ENCODE measurements at regions not wholly inside any gene's neighbourhood (a gene's known extent, or its start where the extent isn't known, plus 50 kb on each side); places are given as distances from the start of the nearest gene placed in this dataset.

DNA sequence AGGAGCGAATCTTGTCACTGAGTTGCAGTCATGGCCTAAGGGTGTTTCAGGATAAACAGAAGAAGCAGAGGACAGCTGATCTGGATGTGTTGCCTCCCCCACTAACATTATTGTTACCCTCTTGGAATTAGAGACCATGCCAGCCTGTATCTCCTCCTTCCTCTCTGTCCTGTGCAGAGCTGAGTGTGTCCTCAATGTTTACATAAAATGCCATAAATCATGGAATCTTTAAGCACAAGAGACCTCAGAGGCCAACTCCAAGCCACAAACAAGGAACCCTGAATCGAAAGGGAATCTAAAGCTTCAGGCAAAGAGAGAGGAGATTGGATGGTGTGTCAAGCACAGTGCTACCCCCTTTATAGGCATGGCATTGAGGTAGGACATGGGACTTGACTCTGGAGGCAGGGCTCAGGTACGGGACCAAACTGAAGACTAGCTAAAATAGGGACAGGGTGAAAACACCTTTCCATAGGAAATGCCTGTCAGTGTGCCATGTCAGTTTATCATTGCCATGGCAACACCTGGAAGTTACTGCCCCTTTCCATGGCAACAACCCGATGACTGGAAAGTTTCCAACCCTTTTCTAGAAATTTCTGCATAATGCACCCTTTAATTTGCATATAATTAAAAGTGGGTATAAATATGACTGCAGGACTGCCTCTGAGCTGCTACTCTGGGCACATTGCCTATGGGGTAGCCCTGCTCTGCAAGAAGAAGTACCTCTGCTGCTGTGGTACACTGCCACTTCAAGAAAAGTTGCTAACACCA lies 489.7 kb downstream of the MIAT start:
- DNase-seq (ENCODE audit: low spot score) = no peak

DNA sequence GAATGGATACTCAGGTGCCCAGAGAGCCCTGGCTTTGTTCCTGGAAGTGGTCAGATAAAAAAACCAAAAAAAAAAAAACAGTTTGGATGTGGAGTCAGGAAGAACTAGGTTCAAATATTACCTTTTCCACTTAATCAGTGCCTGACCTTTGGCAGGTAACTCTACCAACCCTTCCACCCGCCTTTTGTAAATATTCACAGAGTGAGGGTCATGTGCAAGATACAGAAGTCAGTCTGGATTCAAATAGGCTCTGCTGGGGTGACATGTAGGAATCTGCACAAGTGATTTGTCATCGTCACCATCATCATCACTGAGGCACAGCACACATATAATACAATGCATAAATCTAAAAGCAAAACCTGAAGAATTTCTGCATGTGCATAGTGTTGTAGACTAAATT lies 490.7 kb downstream of the MIAT start:
- no peak for DNase-seq (ENCODE audit: low spot score)

DNA sequence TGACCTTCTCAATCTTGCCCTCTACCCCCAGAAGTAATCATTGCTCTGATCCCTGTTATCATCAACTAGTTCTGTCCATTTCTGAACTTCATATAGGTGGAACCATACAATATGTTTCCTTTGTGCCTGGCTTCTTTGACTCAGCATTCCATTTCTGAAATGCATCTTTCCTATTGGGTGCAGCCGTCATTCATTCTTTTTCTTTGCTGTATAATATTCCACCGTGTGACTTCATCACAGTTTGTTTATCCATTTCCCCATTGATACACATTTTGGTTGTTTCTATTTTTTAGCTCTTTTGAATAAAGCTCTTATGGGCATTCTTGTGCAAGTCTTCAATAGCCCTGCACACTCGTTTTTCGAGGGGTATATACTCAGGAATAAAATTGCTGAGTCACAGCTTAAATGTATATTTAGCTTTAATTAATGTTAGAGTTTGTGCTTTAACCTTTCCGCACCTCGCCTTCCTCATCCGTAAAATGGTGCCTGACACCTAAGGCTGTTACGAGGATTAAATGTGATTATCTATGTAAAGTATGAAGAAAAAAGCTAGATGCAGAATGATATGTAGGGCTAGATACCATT lies 491.6 kb downstream of the MIAT start:
- DNase-seq (ENCODE audit: low spot score) = no peak

DNA sequence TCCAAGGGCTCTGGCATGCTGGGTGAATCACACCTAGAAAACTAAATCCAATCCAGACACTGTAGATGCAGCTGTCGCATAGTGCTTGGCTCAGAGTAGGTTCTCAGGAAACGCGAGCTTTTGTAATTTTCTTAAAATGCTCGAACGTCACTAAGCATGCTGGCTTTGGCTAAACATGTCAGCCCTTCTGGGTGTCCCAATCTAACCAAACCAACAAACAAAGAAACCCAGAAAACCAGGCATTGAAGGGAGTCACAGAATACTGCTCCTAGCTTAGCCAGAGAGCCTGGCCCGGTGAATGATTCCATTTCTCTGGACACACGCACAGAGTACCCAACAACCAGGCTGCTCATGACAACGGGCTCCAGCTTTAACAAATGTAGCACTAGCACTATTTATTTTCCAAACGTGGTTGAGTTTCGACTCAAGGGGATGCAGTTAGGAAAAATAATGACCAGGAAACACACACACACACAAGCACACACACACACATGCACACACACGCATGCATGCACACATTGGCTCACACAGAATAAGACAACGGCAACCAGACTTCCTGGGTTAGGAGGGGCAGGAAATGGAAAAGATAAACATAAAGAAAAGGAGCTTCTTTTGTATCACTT lies 492.6 kb downstream of the MIAT start:
- peak; percentile 69 for DNase-seq (ENCODE audit: low spot score)

DNA sequence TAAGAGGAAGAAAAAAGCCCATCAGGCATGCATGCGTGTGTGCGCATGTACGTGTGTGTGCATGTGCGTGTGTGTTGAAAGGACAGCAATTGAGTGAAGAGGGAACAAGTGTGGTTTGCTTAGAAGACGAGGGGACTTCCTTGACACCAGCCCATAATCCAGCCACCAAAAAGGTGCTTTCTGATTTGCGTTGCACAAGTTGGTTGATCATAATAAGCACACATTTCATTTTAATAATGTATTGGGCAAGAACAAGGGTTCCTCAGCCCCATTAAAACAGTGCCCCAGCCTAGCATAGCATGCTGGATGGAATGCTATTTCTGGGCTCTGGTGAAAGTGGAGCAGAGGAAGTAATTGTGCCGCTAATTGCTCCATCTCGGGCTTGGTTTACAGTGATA lies 493.2 kb downstream of the MIAT start:
- DNase-seq (ENCODE audit: low spot score) = peak; percentile 36

DNA sequence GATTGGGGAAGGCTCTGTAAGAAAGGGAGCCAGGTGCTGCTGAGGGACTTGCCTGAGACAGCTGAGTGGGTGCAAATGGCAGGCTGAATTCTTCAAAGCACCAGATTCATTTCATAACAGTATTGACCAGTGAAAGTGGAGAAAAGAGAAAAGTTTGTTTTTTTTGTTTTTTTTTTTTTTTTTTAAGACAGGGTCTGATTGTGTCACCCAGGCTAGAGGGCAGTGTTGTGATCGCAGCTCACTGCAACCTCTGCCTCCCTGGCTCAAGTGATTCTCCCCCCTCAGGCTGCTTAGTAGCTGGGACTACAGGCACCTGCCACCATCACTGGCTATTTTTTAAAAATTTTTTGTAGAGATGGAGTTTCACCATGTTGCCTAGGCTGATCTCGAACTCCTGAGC lies 494.0 kb downstream of the MIAT start:
- no peak for DNase-seq (ENCODE audit: low spot score)

DNA sequence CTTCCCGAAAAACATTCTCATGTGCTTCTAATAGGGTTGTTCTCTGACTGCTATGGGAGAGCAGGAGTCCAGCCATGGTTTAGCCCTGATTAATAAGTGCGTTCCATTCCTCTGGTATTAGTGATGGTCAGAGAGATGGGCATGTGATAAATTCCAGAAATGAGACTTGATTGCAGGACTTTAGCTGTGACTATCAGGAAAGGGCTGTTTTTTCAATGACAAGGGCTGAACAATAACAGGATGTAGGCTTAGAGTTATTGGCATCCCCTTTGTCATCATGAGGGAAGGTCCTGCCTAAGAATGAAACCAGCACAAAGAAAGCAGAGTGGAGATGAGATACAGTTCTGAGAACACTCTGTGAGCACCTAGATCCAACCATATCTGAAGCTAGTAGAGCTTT lies 494.6 kb downstream of the MIAT start:
- DNase-seq (ENCODE audit: low spot score) = no peak

DNA sequence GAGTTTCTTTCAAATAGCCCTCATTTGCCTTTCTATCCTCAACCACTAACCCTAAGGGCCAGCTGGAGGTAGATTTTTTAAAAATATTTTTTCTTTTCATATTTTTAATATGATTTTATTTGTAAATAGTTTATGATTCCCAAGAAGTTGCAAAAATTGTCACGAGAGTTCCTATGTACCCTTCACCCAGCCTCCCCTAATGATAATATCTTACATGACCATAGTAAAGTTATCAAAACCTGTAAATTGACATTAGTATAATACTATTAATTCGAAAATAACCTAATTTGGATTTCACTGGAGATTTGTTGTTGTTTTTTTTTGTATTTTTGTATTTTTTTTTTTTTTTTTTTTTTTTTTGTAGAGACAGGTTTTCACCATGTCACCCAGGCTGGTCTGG lies 495.5 kb downstream of the MIAT start:
- no peak for DNase-seq (ENCODE audit: low spot score)

DNA sequence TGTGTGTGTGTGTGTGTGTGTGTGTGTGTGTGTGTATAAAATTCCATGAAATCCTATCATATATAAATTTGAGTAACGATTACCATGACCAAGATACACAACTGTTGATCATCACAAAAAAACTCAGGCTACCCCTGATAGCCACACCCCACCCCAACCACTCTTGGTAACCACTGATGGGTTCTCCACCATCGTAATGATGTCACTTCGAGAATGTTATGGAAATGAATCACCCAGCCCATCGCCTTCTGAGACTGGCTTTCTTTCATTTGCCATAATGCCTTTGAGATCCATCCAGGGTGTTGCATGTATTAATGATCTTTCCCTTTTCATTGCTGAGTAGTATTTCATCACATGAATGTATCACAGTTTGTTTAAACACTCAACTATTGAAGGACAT lies 496.0 kb downstream of the MIAT start:
- DNase-seq (ENCODE audit: low spot score) = no peak

DNA sequence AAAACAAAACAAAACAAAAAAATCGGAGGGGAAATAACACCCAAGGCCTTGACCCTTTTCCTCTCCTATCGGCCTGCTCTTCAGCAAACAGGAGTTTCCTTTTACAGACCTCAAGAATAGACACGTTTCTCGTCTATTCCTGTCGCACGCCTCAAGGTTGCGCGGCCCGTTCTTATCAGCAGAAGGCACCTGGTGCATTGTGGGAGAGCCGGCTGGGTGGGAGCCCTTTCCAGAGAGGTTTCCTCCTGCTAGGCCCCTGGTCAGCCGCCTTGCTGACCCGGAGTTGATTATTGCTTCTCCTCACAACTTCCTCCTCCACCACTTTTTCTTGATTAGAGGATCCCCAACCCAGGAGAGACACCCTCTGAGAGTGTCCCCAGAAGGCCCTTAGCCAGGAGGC lies 497.3 kb downstream of the MIAT start:
- DNase-seq (ENCODE audit: low spot score) = no peak

DNA sequence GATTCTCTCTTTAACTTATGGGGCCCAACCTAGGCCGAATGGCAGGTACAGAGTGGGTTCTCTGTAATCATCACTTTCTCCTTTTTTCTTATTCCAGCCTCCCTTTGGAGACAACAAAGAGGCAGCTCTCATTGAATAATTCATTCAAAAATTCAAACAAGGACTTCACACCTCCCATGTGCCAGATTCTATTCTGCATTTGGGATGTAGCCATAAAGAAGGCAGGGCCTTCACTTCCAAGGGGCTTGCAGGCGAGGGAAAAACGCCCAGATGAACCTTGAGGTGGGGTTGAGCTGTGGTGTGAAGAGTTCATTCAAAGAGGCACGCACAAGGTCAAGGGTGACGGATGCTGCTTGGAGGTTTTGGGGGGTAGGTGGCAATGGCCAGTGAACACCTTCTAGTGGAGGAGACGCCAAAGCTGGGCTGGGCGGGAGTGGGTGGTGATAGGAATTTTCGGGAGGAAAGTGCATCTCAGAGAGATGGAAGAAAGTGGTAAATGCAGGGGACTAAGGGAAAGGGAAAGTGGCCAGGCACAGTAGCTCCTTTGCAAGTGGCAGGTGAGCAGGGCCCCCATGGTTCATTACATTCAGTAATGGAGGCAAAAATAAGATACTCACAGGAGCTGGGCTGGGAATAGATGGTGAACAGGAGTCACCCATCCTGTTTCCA lies 499.6 kb downstream of the MIAT start:
- no peak for DNase-seq (ENCODE audit: low spot score)

DNA sequence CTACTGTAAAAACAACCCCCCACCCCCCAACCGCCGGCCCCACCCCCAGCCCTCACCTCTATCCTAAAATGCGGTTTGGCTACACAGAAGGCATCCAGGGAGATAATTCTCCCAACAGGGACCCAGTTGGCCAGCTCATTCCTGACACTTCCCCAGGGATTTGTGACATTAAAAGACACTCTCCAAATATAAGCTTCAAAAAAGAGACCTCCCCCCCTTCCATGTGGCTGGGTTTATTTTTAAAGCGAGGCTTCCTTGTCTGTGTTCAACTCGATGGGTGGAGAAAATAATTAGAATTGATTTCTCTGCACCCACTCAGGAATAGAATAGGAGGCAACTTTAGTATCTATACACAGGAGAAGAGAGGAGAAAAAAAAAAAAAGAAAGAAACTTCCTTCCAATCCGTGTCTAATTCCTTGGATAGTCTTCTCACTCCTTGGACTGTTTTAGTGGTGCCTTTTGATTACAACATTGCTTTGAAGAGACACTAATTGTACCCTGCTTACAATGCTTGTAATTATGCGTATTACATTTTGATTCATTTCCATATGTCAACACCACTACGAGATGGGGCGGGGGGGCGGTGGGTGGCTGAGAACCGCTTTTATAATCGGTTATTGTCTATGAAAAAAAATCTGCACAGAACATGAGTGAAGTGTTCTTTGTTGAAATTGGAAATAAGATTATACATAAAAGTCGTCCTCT lies 500.4 kb downstream of the MIAT start:
- no peak for DNase-seq (ENCODE audit: low spot score)

DNA sequence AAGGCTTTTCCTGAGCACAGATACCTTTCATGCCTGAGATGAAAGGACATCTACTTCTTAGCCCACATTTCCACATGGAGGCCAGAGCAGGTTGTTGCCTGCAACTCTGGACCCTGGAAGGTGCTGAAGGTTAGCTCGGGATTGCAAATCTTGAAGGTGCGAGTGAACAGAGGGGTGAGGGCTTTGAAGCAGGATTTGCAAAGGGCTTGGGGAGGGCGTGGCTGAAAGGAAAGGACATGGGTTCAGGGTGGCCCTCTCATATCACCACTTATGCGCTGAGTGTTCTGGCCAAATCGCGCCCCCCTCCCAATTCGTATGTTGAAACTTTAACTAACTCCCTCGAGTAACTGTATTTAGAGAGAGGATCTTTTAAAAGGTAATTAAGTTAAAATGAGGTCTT lies 501.6 kb downstream of the MIAT start:
- DNase-seq (ENCODE audit: low spot score) = no peak

DNA sequence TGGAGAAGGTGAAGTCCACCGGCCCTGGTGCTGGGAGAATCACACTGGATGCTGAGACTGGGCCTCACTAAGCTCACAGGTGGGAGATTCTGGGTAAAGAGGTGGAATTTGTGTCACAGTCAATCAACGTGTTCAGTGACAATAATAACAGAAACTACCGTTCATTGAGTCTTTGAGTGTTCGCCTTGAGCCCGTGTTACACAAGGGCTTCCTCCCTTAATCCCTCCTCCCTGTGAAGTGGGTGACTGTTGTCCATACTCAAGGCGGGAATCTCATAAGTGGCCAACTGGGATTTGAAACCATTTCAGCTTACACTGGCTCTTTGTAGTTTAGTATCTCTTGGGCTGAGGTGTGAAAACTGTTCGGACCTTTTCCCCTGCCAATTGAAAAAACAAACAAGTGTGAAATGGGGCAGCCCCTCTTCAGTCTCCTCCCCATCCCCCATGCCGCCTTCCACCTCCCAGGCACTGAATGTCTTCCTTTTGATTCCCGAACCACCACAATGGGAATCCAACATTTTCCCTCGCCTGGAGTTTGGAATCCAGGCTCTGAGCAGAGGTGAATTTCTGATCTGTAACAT lies 502.4 kb downstream of the MIAT start:
- DNase-seq (ENCODE audit: low spot score) = no peak

DNA sequence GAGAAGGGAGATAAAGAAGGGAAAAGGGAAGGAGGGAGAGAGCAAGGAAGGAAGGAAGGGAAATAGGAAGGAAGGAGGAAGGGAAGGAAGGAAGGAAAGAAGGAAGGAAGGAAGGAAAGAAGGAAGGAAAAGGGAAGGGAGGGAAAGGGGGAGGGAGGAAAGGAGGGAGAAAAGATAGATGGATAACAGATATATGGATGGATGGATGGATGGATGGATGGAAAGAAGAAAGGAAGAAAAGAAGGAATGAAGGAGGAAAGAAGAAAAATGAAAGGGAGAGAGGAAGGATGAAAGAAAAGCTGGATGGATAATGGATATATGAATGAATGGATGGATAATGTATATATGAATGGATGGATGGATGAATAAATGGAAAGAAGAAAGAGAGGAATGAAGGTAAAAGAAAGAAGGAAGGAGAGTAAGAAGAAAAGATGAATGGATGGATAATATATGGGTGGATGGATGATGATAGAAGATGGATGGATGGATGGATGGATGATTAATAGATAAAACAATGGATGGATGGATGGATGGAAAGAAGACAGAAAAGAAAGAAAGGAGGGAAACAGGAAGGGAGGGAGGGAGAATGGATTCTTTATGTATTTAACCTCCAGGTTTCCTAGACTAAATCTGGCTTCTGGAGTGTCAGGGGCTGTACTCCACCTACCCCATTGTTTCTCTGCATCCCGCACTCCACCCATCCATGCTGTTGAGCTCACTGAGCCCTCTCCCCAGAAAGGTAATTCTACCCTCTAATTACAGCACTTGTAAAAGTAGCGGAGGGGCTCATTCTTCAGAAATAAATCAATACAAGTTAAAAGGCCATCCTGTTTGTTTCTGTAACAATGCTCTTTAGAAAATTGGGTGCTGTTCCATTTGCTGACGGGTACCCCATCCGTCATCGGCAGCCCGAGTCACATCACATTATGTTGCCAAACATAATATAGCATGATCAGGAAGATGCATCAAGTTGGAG lies 506.1 kb downstream of the MIAT start:
- DNase-seq (ENCODE audit: low spot score) = no peak

DNA sequence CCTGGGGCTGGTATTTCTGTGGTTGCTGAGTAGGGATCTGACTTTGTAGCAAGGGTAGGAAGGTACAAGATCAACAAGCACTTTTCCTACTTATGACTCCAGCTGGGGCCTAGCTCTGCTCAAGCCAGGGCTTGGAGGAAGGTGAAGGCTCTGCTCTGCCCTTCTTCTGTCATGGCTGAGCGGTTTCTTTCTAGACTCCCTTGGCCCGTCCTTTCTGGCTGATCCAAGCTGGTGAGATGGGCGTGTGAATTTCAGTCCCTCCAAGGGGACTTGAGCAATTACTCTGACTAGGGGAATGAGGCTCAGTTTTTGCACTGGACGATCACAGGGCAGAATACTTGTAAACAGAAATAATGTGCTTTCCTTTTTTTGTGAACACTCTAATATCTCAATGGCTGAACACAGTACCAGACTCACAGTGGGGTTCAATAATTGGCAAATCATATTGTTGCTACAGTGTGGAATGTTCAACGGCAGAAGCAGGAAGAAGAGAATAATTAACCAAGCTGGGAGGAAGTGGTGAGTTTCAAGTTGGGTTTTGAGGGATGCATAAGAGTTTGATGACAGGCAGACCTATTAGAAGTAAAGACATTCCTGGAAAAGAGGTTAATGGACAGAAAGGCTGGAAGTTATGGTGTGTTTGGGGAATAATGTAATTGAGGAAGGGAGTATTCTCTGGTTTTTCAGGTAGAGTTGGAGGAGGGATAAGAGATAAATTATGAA lies 507.6 kb downstream of the MIAT start:
- no peak for DNase-seq (ENCODE audit: low spot score)

DNA sequence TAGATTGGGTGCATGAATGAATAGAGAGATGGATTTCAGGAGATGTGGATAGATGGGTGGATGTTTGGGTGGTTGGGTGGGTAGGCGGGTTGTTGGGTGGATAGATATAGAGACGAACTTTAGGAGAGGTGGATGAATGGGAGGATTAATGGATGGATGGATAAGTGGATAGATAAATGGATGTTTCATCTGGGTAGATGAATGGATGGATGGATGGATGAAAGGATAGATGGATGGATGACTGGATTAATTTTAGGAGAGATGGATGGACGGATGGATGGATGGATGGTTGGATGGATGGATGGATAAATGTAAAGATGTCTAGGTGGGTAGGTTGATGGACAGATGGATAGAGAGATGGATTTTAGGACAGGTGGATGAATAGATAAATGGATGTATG lies 511.3 kb downstream of the MIAT start:
- DNase-seq (ENCODE audit: low spot score) = no peak

DNA sequence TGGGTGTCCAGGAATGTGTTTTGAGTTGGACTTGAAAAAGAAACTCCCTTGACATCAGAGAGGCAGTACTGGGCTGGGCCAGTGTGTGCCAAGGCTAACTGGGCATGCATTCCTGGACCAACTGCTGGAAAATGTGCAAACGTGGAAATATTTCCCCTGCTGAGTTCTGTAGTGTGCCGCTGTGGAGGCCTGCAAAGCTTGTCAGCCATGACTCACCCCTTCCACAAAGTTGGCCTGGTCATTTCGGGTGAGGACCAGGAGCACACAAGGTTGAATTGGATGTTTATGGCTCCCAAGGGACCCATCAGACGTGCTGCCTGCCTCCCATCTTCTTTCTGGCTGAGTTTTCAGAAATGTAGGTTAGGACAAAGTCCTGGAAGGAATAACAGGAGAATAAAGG lies 513.1 kb downstream of the MIAT start:
- DNase-seq (ENCODE audit: low spot score) = peak; percentile 98

DNA sequence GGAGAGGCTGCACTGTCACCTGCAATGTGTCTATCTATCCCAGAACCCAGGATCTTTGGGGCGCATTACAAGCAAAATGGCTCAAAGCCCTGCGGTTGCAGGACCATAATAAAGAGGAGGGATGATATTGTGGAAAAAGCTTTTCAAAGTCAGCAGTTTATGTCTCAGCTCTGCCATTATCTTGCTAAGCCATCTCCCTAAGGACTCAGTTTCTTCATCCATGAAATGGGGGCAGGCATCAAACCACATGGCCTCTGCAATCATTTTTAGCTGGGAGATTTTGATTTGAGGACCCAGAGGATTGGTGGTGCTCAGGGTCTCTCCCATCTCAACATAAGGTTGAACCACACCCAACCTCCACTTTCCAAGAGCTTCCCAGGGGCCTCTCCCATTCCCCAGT lies 513.8 kb downstream of the MIAT start:
- no peak for DNase-seq (ENCODE audit: low spot score)

DNA sequence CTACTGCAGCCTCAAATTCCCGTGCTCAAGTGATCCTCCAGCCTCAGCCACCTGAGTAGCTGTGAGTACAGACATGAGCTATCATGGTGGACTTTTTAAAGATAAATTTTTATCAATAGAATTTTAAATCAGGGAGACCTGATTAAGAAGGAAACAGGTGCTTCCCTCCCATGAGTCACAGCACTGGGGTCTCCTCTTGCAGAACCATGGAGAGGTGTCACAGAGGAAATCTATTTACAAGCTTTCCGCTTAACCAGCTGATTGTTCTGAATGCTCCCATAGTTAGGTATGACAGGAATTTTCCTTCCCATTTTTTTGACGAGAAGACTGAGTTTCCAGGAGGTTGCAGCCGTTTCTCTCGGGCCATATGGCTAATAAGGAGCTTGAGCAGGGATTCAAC lies 516.1 kb downstream of the MIAT start:
- DNase-seq (ENCODE audit: low spot score) = no peak
